Lower lobe of right lung (tissue), 2 donors: ENCODE measurements at regions not wholly inside any gene's neighbourhood (a gene's known extent, or its start where the extent isn't known, plus 50 kb on each side); places are given as distances from the start of the nearest gene placed in this dataset.
A peak's percentile ranks its signal among the peaks of the same experiment; 100 is the strongest.

ENCODE experiments used
- ATAC-seq, 2 donors: fragments of 200-7000 bp; cut with Tn5 transposase; one replicate each; pipeline ENCODE4 v1.9.1; 2020 to 2022; ENCODE audit warnings: mild to moderate bottlenecking in 2 of 2, moderate library complexity in 2 of 2
- DNase-seq: peaks from one replicate; pipeline ENCODE4 v3.0.0-alpha.2; 2020
- H3K27ac ChIP-seq: fragments of 200-600 bp; one replicate; pipeline ENCODE4 v1.8.0; 2022
- H3K27me3 ChIP-seq: fragments of 200-600 bp; one replicate; pipeline ENCODE4 v1.8.0; 2022; ENCODE audit warnings: low read depth
- H3K36me3 ChIP-seq: fragments of 200-600 bp; one replicate; pipeline ENCODE4 v1.8.0; 2022; ENCODE audit warnings: mild to moderate bottlenecking
- H3K4me1 ChIP-seq: fragments of 200-600 bp; one replicate; pipeline ENCODE4 v1.8.0; 2022
- H3K4me3 ChIP-seq: fragments of 200-600 bp; one replicate; pipeline ENCODE4 v1.8.0; 2022; ENCODE audit warnings: mild to moderate bottlenecking
- H3K9me3 ChIP-seq: fragments of 200-600 bp; one replicate; pipeline ENCODE4 v1.8.0; 2022
- CTCF ChIP-seq: fragments of 200-600 bp; IDR thresholded peaks from one replicate; pipeline ENCODE4 v1.8.0; 2022; ENCODE audit warnings: antibody characterized with exemption, mild to moderate bottlenecking
- intact Hi-C: fragments of 100-400 bp; cut with DNase I; formaldehyde crosslinking; loops from one replicate; pipeline ENCODE4 v1.11.0; 2022
- donor health status: DM: no; HTN: yes; CAD: no; lungs with severe emphysema.

GRCh38 chr11:113538451-113539412 is 63.5 kb upstream of the DRD2 start:
- no peak overlapping the region for H3K27ac ChIP-seq
- H3K36me3 ChIP-seq: no peaks in the 10 kb centered on the region
- TF ChIP-seq CTCF: no peak
- intact Hi-C loops: loop anchor here (10.0 kb wide), 1 partner anchor 234 kb away; no protein-coding TSS in a partner anchor
- no peaks in the 10 kb centered on the region for H3K4me1 ChIP-seq
- DNase-seq (no peak), ATAC-seq (no peak)
- H3K4me3 ChIP-seq: no peak overlapping the region
- no peaks in the 10 kb centered on the region for H3K27me3 ChIP-seq
- no peaks in the 10 kb centered on the region for H3K9me3 ChIP-seq

- no peak for DNase-seq
- no peak overlapping the region for H3K27ac ChIP-seq
- no peaks in the 10 kb centered on the region for H3K9me3 ChIP-seq
- no peaks in the 10 kb centered on the region for H3K4me1 ChIP-seq
- no peak for ATAC-seq
- no peak for TF ChIP-seq CTCF
- no peak overlapping the region for H3K4me3 ChIP-seq
- no peaks in the 10 kb centered on the region for H3K36me3 ChIP-seq
- intact Hi-C loops: loop anchor here (10.0 kb wide), 1 partner anchor 230 kb away; no protein-coding TSS in a partner anchor
- no peaks in the 10 kb centered on the region for H3K27me3 ChIP-seq
Measured at GRCh38 chr11:113534625-113535024, 59.4 kb upstream of the DRD2 start.

- Histone ChIP-seq H3K9me3 (no peaks in the 10 kb centered on the region), H3K27me3 (peaks cover 4% of the 10 kb centered on the region), H3K27ac (no peak overlapping the region), H3K36me3 (no peaks in the 10 kb centered on the region), H3K4me1 (no peaks in the 10 kb centered on the region), H3K4me3 (no peak overlapping the region)
- DNase-seq (no peak), ATAC-seq (no peak)
- TF ChIP-seq CTCF: no peak
- intact Hi-C loops: loop anchor here (10.0 kb wide), 1 partner anchor 229 kb away; no protein-coding TSS in a partner anchor
Measured at GRCh38 chr11:113533425-113533698, 58.2 kb upstream of the DRD2 start.

- Histone ChIP-seq H3K4me1 (no peaks in the 10 kb centered on the region), H3K27me3 (peaks cover 5% of the 10 kb centered on the region), H3K27ac (no peak overlapping the region), H3K9me3 (no peaks in the 10 kb centered on the region), H3K4me3 (no peak overlapping the region), H3K36me3 (no peaks in the 10 kb centered on the region)
- ATAC-seq: peak; percentile 84 to 90
- peak; percentile 91 for TF ChIP-seq CTCF
- intact Hi-C loops: loop anchor here (10.0 kb wide), 1 partner anchor 228 kb away; no protein-coding TSS in a partner anchor
- DNase-seq: peak; percentile 78
Measured at GRCh38 chr11:113532697-113533424, 57.7 kb upstream of the DRD2 start.

- intact Hi-C loops: loop anchor here (10.0 kb wide), 1 partner anchor 227 kb away; no protein-coding TSS in a partner anchor
- Histone ChIP-seq H3K9me3 (no peaks in the 10 kb centered on the region), H3K27ac (no peak overlapping the region), H3K27me3 (peaks cover 5% of the 10 kb centered on the region), H3K4me3 (no peak overlapping the region), H3K4me1 (no peaks in the 10 kb centered on the region), H3K36me3 (no peaks in the 10 kb centered on the region)
- ATAC-seq (no peak), DNase-seq (no peak)
- TF ChIP-seq CTCF: no peak
Measured at GRCh38 chr11:113531575-113532451, 56.6 kb upstream of the DRD2 start.
